ENCODE measurements at regions not wholly inside any gene's neighbourhood (a gene's known extent, or its start where the extent isn't known, plus 50 kb on each side); places are given as distances from the start of the nearest gene placed in this dataset.

DNA sequence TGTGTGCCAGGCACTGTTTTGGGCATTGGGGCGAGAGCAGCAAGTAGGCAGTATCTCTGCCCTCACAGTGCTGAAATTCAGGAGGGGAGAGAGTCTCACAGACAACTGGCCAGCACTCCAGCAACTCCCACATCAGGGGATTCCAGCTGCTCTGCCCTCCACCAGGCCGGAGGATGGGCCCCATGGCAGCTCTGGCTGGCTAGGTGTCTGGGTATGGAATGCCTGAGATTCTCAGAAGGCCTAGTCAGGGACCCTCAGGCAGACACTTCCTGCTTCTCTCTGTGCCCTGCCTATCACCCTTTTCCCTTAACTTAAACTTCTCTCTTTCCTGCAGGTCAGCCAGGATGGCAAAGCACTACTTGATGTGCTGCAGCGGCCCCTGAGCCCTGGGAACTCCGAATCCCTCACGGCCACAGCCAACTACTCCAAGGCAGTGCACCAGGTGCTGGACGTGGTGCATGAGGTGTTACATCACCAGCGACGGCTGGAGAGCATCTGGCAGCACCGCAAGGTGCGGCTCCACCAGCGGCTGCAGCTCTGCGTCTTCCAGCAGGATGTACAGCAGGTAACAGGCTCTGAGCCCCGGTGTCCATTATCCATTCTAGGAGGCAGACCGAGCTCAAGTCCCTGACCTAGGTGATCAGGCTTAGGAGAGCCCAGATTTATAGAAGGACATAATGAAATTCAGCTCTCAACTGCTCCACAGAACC, 342.2 kb upstream of the ROPN1 start:
- Histone ChIP-seq H3K4me3 (replicated peaks; ENCODE audit: insufficient read depth, low read length) (no peak overlapping the region), H3K27ac (replicated peaks) (no peak overlapping the region), H3K27me3 (ENCODE audit: insufficient read depth, poor library complexity, severe bottlenecking) (no peaks in the 10 kb centered on the region)
- TF ChIP-seq REST (IDR thresholded peaks at IDR 0.05; ENCODE audit: insufficient replicate concordance, low read depth) (no peak), POLR2AphosphoS5 (IDR thresholded peaks at IDR 0.05; ENCODE audit: low read depth) (no peak), SPI1 (IDR thresholded peaks at IDR 0.05; ENCODE audit: borderline replicate concordance, low read depth) (no peak), CTCF (IDR thresholded peaks at IDR 0.05; ENCODE audit: insufficient read depth, low read length) (no peak), GABPA (IDR thresholded peaks at IDR 0.05; ENCODE audit: low read depth) (no peak)
- no peak for DNase-seq (ENCODE audit: low read depth in 1 of 2, low spot score in 1 of 2)

DNA sequence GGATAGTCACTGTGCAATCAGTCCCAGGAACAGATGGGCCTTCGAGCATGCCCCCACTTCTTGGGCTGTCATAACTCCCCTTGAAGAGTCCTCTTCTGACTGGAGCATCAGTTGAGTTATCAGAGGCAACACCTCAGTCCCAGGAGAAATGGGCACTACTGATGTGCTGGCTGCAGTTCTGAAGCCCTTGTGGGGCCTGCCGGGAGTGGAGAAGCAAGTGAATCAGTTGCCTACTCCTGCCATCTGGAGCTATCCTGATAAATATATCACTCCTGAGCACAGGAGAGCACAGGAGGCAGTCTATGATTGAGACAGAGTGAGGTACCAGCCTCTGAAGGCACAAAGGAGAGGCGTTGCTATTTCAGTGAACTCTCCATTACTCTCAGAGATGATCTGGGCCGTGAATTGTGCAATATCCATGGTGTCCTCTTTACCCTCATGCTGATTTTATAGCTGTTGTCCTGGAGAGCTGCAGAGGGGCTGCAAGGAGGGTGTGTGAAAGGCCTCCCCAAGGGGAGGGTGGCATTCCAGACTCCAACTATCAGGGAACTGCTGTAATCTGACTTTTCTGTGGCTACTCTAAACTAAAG, 344.2 kb upstream of the ROPN1 start:
- TF ChIP-seq GABPA (IDR thresholded peaks at IDR 0.05; ENCODE audit: low read depth) (no peak), REST (IDR thresholded peaks at IDR 0.05; ENCODE audit: insufficient replicate concordance, low read depth) (no peak), POLR2AphosphoS5 (IDR thresholded peaks at IDR 0.05; ENCODE audit: low read depth) (no peak), CTCF (IDR thresholded peaks at IDR 0.05; ENCODE audit: insufficient read depth, low read length) (no peak), SPI1 (IDR thresholded peaks at IDR 0.05; ENCODE audit: borderline replicate concordance, low read depth) (no peak)
- Histone ChIP-seq H3K4me3 (replicated peaks; ENCODE audit: insufficient read depth, low read length) (no peak overlapping the region), H3K27me3 (ENCODE audit: insufficient read depth, poor library complexity, severe bottlenecking) (no peaks in the 10 kb centered on the region), H3K27ac (replicated peaks) (no peak overlapping the region)
- DNase-seq (ENCODE audit: low read depth in 1 of 2, low spot score in 1 of 2), result no peak

- no peak for DNase-seq (ENCODE audit: low read depth in 1 of 2, low spot score in 1 of 2)
- Histone ChIP-seq H3K27me3 (ENCODE audit: insufficient read depth, poor library complexity, severe bottlenecking) (no peaks in the 10 kb centered on the region), H3K27ac (replicated peaks) (no peak overlapping the region), H3K4me3 (replicated peaks; ENCODE audit: insufficient read depth, low read length) (no peak overlapping the region)
- no peak for TF ChIP-seq SPI1 (IDR thresholded peaks at IDR 0.05; ENCODE audit: borderline replicate concordance, low read depth)
- no peak for TF ChIP-seq REST (IDR thresholded peaks at IDR 0.05; ENCODE audit: insufficient replicate concordance, low read depth)
- TF ChIP-seq CTCF (IDR thresholded peaks at IDR 0.05; ENCODE audit: insufficient read depth, low read length), result no peak
- TF ChIP-seq GABPA (IDR thresholded peaks at IDR 0.05; ENCODE audit: low read depth), result no peak
- no peak for TF ChIP-seq POLR2AphosphoS5 (IDR thresholded peaks at IDR 0.05; ENCODE audit: low read depth)
Observed at GRCh38 chr3:124345845-124346244, 353.9 kb upstream of the ROPN1 start.
